ENCODE measurements at regions not wholly inside any gene's neighbourhood (a gene's known extent, or its start where the extent isn't known, plus 50 kb on each side); places are given as distances from the start of the nearest gene placed in this dataset.

GRCh38 chr4:55272589-55272988 lies 73.5 kb upstream of the SRD5A3 start:
- TF ChIP-seq CTCF (IDR thresholded peaks at IDR 0.05; ENCODE audit: low read depth, low read length, missing input control) (no peak), GABPA (IDR thresholded peaks at IDR 0.05 in 1 of 2, conservative IDR thresholded peaks at IDR 0.05 in 1 of 2) (no peak), YY1 (IDR thresholded peaks at IDR 0.05) (no peak), JUND (IDR thresholded peaks at IDR 0.05) (no peak), ATF3 (IDR thresholded peaks at IDR 0.05) (no peak), MAX (IDR thresholded peaks at IDR 0.05) (no peak), RXRA (IDR thresholded peaks at IDR 0.05) (no peak), HNF4A (conservative IDR thresholded peaks at IDR 0.05) (no peak), REST (IDR thresholded peaks at IDR 0.05) (no peak)
